CD4-positive, alpha-beta T cell (primary cell): ENCODE measurements at regions not wholly inside any gene's neighbourhood (a gene's known extent, or its start where the extent isn't known, plus 50 kb on each side); places are given as distances from the start of the nearest gene placed in this dataset.
A peak's percentile ranks its signal among the peaks of the same experiment; 100 is the strongest.

Experiments used
- ATAC-seq: fragments of 200-7000 bp; cut with Tn5 transposase; one replicate; pipeline ENCODE4 v1.10.0; 2022; ENCODE audit warnings: mild to moderate bottlenecking; ENCODE audit not compliant: poor library complexity
- CTCF ChIA-PET: fragments of 350-600 bp; sonication (Branson Sonifier 250); formaldehyde crosslinking; loops from one replicate; lab custom pipeline; 2021; ENCODE audit warnings: antibody characterized with exemption, inconsistent platforms; lab: Charles Lee
- POLR2A ChIA-PET: fragments of 350-600 bp; sonication (Branson Sonifier 250); formaldehyde crosslinking; loops from one replicate; lab custom pipeline; 2021; ENCODE audit warnings: antibody characterized with exemption, inconsistent platforms; lab: Charles Lee
- DNase-seq, 14 experiments: peaks; one replicate each; pipeline ENCODE4 v3.0.0-alpha.2; 2013 to 2020; ENCODE audit warnings: mixed read lengths in 2 of 14
- H3K27ac ChIP-seq, 2 donors: one replicate each; pipeline versions ENCODE4 v1.5.1 to v1.7.0; 2013; ENCODE audit warnings: low read length in 2 of 2, low read depth in 1 of 2, mild to moderate bottlenecking in 1 of 2
- H3K27me3 ChIP-seq, 2 experiments: 1 replicate in 1 of 2; 2 replicates in 1 of 2; pipeline versions ENCODE4 v1.6.1 to v1.7.0; 2013; ENCODE audit warnings: low read length in 2 of 2, control low read depth in 1 of 2, mild to moderate bottlenecking in 1 of 2, moderate library complexity in 1 of 2; ENCODE audit not compliant: insufficient read depth in 2 of 2, control insufficient read depth in 1 of 2
- H3K36me3 ChIP-seq: one replicate; pipeline ENCODE4 v1.6.1; 2013; ENCODE audit warnings: low read length, control low read depth; ENCODE audit not compliant: insufficient read depth
- H3K4me1 ChIP-seq: one replicate; pipeline ENCODE4 v1.6.1; 2013; ENCODE audit warnings: low read length, control low read depth; ENCODE audit not compliant: insufficient read depth
- H3K4me3 ChIP-seq: one replicate; pipeline ENCODE4 v1.5.1; 2013; ENCODE audit warnings: mild to moderate bottlenecking, low read length, moderate library complexity
- H3K9me3 ChIP-seq, 2 experiments: 1 replicate in 1 of 2; 2 replicates in 1 of 2; pipeline versions ENCODE4 v1.6.1 to v1.7.0; 2013; ENCODE audit warnings: low read length in 2 of 2, mild to moderate bottlenecking in 2 of 2, control low read depth in 1 of 2, moderate library complexity in 1 of 2; ENCODE audit not compliant: control insufficient read depth in 1 of 2, insufficient read depth in 1 of 2
- H3K27ac Mint-ChIP-seq: one replicate; pipeline ENCODE4 v1.8.0; 2020; ENCODE audit warnings: mixed read lengths
- H3K27me3 Mint-ChIP-seq: one replicate; pipeline ENCODE4 v1.8.0; 2021; ENCODE audit warnings: mixed read lengths
- H3K36me3 Mint-ChIP-seq: one replicate; pipeline ENCODE4 v1.8.0; 2021; ENCODE audit warnings: low read depth, mixed read lengths
- H3K4me1 Mint-ChIP-seq: one replicate; pipeline ENCODE4 v1.8.0; 2021; ENCODE audit warnings: low read depth, mixed read lengths
- H3K4me3 Mint-ChIP-seq: one replicate; pipeline ENCODE4 v1.8.0; 2020; ENCODE audit warnings: mild to moderate bottlenecking, mixed read lengths
- H3K9me3 Mint-ChIP-seq: one replicate; pipeline ENCODE4 v1.8.0; 2020; ENCODE audit warnings: mixed read lengths
- intact Hi-C, 2 experiments: fragments of 100-400 bp; cut with DNase I in 1 of 2; cut with micrococcal nuclease in 1 of 2; formaldehyde crosslinking; loops; one replicate each; pipeline versions ENCODE4 v1.15.1 to v1.9.0; 2023 to 2025; cut with DNase I, micrococcal nuclease
- TF ChIP-seq, protein P1 (sequence below): fragments of 200-600 bp; IDR thresholded peaks from one replicate; pipeline ENCODE4 v1.8.0; 2022; ENCODE audit warnings: antibody characterized with exemption, mild to moderate bottlenecking

DNA sequence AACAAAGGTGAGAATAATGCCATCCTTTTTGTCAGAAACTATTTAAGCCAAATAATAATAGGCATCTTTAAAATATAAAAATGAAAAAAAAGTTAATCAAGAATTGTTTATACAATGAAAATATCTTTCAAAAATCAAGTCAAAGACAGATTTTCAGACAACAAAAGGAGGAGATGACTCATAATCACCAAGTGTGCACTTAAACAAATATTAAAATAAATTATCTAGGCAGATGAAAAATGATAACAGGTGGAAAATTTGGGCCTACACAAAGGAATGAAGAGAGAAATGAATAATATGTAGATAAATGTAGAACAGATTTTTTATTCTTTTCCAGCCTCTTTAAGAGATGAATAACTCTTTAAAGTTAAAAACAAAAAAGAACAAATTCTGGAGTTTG lies 250.0 kb upstream of the PLEKHG7 start:
- H3K4me3 ChIP-seq, result no peak overlapping the region
- Mint-ChIP-seq H3K4me3 (no peak overlapping the region), H3K27ac (no peak overlapping the region), H3K27me3 (no peaks in the 10 kb centered on the region), H3K4me1 (no peaks in the 10 kb centered on the region), H3K9me3 (peaks cover 22% of the 10 kb centered on the region), H3K36me3 (no peaks in the 10 kb centered on the region)
- no peak overlapping the region for H3K27ac ChIP-seq
- DNase-seq (no peak), ATAC-seq (no peak)
- CTCF ChIA-PET, result interaction anchor here (1.2 kb wide), 1 partner anchor 240 kb away, joined by 3 read pairs; no protein-coding TSS in a partner anchor
- intact Hi-C loops, result no loop called here
- H3K36me3 ChIP-seq, result no peaks in the 10 kb centered on the region
- peaks cover 0 to 8% of the 10 kb centered on the region in 2 experiments for H3K9me3 ChIP-seq
- POLR2A ChIA-PET, result no interaction called here
- TF ChIP-seq, protein P1, sequence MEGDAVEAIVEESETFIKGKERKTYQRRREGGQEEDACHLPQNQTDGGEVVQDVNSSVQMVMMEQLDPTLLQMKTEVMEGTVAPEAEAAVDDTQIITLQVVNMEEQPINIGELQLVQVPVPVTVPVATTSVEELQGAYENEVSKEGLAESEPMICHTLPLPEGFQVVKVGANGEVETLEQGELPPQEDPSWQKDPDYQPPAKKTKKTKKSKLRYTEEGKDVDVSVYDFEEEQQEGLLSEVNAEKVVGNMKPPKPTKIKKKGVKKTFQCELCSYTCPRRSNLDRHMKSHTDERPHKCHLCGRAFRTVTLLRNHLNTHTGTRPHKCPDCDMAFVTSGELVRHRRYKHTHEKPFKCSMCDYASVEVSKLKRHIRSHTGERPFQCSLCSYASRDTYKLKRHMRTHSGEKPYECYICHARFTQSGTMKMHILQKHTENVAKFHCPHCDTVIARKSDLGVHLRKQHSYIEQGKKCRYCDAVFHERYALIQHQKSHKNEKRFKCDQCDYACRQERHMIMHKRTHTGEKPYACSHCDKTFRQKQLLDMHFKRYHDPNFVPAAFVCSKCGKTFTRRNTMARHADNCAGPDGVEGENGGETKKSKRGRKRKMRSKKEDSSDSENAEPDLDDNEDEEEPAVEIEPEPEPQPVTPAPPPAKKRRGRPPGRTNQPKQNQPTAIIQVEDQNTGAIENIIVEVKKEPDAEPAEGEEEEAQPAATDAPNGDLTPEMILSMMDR, result no peak
- H3K4me1 ChIP-seq, result no peaks in the 10 kb centered on the region
- no peaks in the 10 kb centered on the region for H3K27me3 ChIP-seq

GRCh38 chr12:92446083-92446460 lies 256.7 kb upstream of the PLEKHG7 start:
- H3K36me3 ChIP-seq, result no peaks in the 10 kb centered on the region
- H3K27ac ChIP-seq, result no peak overlapping the region
- H3K4me1 ChIP-seq, result peaks cover 3% of the 10 kb centered on the region
- peaks cover 5% of the 10 kb centered on the region for H3K9me3 Mint-ChIP-seq
- no peaks in the 10 kb centered on the region for H3K27me3 ChIP-seq
- ChIA-PET POLR2A (interaction anchor here (0.8 to 1.9 kb wide), 2 partner anchors 299 to 300 kb away, joined by 4 to 5 read pairs; partner anchors contain the start of gene BTG1), CTCF (no interaction called here)
- H3K4me3 ChIP-seq, result no peak overlapping the region
- no peak overlapping the region for H3K4me3 Mint-ChIP-seq
- H3K27me3 Mint-ChIP-seq, result no peaks in the 10 kb centered on the region
- peaks cover 28% of the 10 kb centered on the region for H3K4me1 Mint-ChIP-seq
- DNase-seq, result no peak
- TF ChIP-seq, protein P1, result no peak
- no peaks in the 10 kb centered on the region for H3K36me3 Mint-ChIP-seq
- H3K27ac Mint-ChIP-seq, result no peak overlapping the region
- ATAC-seq, result no peak
- intact Hi-C loops, result no loop called here
- peaks cover 0 to under 1% of the 10 kb centered on the region in 2 experiments for H3K9me3 ChIP-seq

DNA sequence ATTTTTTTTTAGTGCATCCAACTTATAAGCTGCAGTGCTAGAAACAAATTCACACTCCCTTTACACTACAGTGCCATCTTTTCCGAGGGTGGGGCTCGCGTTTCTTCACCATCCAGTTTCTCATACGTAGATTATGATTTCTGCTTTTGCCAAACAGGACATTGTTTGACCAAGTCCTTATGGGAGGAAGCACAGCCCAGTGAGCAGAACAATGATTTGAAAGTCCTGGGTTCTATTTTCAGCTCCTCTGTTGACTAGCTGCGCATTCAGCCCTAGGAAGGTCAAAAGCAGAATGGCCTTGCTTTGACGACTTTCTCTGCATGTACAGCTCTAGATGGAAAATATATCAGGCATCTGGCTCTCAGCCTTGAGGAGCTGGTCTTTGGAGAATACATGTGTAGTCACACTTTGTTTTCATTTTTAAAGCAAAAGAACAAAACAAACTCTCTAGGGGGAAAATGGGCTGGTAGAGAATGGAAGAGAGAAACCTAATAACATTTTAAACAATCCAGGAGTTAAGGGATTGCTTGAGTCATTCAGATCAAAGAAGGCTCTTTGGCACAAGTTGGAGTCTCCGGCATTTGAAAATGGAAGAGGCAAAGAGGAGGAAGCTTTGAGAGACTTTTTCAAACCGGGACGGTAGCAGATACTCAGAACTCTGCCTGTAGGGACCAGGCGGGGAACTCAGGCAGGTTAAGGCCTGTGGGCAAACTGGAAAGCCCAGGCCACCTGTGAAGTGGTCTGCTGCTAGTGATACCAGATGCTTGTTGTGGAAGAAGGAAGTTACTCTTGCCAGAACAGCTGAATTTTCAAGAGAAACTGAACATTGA lies 257.3 kb upstream of the PLEKHG7 start:
- no peaks in the 10 kb centered on the region for H3K36me3 Mint-ChIP-seq
- intact Hi-C loops, result no loop called here
- POLR2A ChIA-PET, result interaction anchor here (0.8 to 1.9 kb wide), 2 partner anchors 299 to 300 kb away, joined by 4 to 5 read pairs; partner anchors contain the start of gene BTG1
- Histone ChIP-seq H3K4me3 (no peak overlapping the region), H3K27ac (no peak overlapping the region), H3K36me3 (no peaks in the 10 kb centered on the region), H3K4me1 (peaks cover 3% of the 10 kb centered on the region), H3K27me3 (no peaks in the 10 kb centered on the region), H3K9me3 (no peaks in the 10 kb centered on the region)
- no peak overlapping the region for H3K27ac Mint-ChIP-seq
- peaks cover 28% of the 10 kb centered on the region for H3K4me1 Mint-ChIP-seq
- peaks cover 3% of the 10 kb centered on the region for H3K9me3 Mint-ChIP-seq
- TF ChIP-seq, protein P1, result no peak
- DNase-seq (peak in 2 of 14 experiments; percentile 15 to 21), ATAC-seq (no peak)
- no peak overlapping the region for H3K4me3 Mint-ChIP-seq
- no peaks in the 10 kb centered on the region for H3K27me3 Mint-ChIP-seq
- CTCF ChIA-PET, result no interaction called here
